ENCODE measurements at regions not wholly inside any gene's neighbourhood (a gene's known extent, or its start where the extent isn't known, plus 50 kb on each side); places are given as distances from the start of the nearest gene placed in this dataset.

- BruUV-seq (replicated peaks): no TSS peak
- no peaks in the 10 kb centered on the region for H3K79me2 ChIP-seq (ENCODE audit: low read depth)
- no peaks in the 10 kb centered on the region for H3K27me3 ChIP-seq (ENCODE audit: insufficient read depth, low read depth)
- no peaks in the 10 kb centered on the region for H3K9me2 ChIP-seq (ENCODE audit: insufficient read depth)
- no peaks in the 10 kb centered on the region for H3K36me3 ChIP-seq (ENCODE audit: low read depth)
- no peak for TF ChIP-seq EZH2 (IDR thresholded peaks at IDR 0.05; ENCODE audit: low read depth)
- TF ChIP-seq, protein P1, sequence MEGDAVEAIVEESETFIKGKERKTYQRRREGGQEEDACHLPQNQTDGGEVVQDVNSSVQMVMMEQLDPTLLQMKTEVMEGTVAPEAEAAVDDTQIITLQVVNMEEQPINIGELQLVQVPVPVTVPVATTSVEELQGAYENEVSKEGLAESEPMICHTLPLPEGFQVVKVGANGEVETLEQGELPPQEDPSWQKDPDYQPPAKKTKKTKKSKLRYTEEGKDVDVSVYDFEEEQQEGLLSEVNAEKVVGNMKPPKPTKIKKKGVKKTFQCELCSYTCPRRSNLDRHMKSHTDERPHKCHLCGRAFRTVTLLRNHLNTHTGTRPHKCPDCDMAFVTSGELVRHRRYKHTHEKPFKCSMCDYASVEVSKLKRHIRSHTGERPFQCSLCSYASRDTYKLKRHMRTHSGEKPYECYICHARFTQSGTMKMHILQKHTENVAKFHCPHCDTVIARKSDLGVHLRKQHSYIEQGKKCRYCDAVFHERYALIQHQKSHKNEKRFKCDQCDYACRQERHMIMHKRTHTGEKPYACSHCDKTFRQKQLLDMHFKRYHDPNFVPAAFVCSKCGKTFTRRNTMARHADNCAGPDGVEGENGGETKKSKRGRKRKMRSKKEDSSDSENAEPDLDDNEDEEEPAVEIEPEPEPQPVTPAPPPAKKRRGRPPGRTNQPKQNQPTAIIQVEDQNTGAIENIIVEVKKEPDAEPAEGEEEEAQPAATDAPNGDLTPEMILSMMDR (conservative IDR thresholded peaks at IDR 0.05): no peak
- H4K20me1 ChIP-seq (ENCODE audit: insufficient read depth): no peaks in the 10 kb centered on the region
- H3K27ac ChIP-seq: no peak overlapping the region
- H3K4me2 ChIP-seq: no peak overlapping the region
- DNase-seq: no peak
- no peaks in the 10 kb centered on the region for H3K9me3 ChIP-seq (ENCODE audit: insufficient read depth, low read depth)
- CTCF ChIA-PET: no interaction called here
- H2AFZ ChIP-seq: no peak overlapping the region
- POLR2A ChIA-PET (ENCODE audit: unreplicated experiment): no interaction called here
- H3F3A ChIP-seq (ENCODE audit: insufficient read depth, low read depth): no peaks in the 10 kb centered on the region
- intact Hi-C loops (cut with micrococcal nuclease; ENCODE audit: unreplicated experiment): no loop called here
- H3K4me1 ChIP-seq (replicated peaks; ENCODE audit: insufficient read depth): no peaks in the 10 kb centered on the region
- H3K4me3 ChIP-seq: no peak overlapping the region
These were observed 1075.7 kb upstream of the PABPC4L start for GRCh38 chr4:135277068-135277979.

DNA sequence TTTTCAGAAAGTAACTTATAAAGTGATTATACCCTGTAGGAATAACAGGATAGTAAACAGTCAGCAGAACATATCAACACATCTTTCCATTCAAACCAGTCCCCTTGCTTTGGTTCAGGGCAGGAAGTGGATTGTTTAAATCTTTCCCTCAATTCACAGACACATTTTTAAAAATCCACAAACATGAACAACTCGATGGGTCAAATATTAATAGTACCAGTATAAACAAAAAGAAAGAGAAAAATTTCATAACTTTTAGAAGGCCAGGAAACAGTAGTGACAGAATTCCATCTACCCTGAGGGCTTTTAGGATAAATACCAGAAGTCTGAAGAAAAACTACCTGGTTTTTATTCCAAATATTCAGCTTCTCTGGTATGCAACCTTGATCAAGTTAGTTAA, 1072.8 kb upstream of the PABPC4L start:
- no peak for TF ChIP-seq EZH2 (IDR thresholded peaks at IDR 0.05; ENCODE audit: low read depth)
- TF ChIP-seq, protein P1 (conservative IDR thresholded peaks at IDR 0.05): no peak
- Histone ChIP-seq H3K9me3 (ENCODE audit: insufficient read depth, low read depth) (no peaks in the 10 kb centered on the region), H3K4me2 (no peak overlapping the region), H3K27me3 (ENCODE audit: insufficient read depth, low read depth) (no peaks in the 10 kb centered on the region), H3K4me1 (replicated peaks; ENCODE audit: insufficient read depth) (no peaks in the 10 kb centered on the region), H3K36me3 (ENCODE audit: low read depth) (no peaks in the 10 kb centered on the region), H3K27ac (no peak overlapping the region), H3K9me2 (ENCODE audit: insufficient read depth) (no peaks in the 10 kb centered on the region), H4K20me1 (ENCODE audit: insufficient read depth) (no peaks in the 10 kb centered on the region), H3K4me3 (no peak overlapping the region), H3F3A (ENCODE audit: insufficient read depth, low read depth) (no peaks in the 10 kb centered on the region), H3K79me2 (ENCODE audit: low read depth) (no peaks in the 10 kb centered on the region), H2AFZ (no peak overlapping the region)
- CTCF ChIA-PET: no interaction called here
- no peak for DNase-seq
- no TSS peak for BruUV-seq (replicated peaks)
- POLR2A ChIA-PET (ENCODE audit: unreplicated experiment): no interaction called here
- intact Hi-C loops (cut with micrococcal nuclease; ENCODE audit: unreplicated experiment): no loop called here

GRCh38 chr4:135269125-135269890, 1067.7 kb upstream of the PABPC4L start:
- Histone ChIP-seq H3K79me2 (ENCODE audit: low read depth) (no peaks in the 10 kb centered on the region), H3K4me2 (no peak overlapping the region), H3K4me1 (replicated peaks; ENCODE audit: insufficient read depth) (no peaks in the 10 kb centered on the region), H2AFZ (no peak overlapping the region), H3K27ac (no peak overlapping the region), H3F3A (ENCODE audit: insufficient read depth, low read depth) (no peaks in the 10 kb centered on the region), H3K9me2 (ENCODE audit: insufficient read depth) (no peaks in the 10 kb centered on the region), H3K27me3 (ENCODE audit: insufficient read depth, low read depth) (no peaks in the 10 kb centered on the region), H4K20me1 (ENCODE audit: insufficient read depth) (no peaks in the 10 kb centered on the region), H3K4me3 (no peak overlapping the region), H3K9me3 (ENCODE audit: insufficient read depth, low read depth) (no peaks in the 10 kb centered on the region), H3K36me3 (ENCODE audit: low read depth) (no peaks in the 10 kb centered on the region)
- CTCF ChIA-PET: no interaction called here
- POLR2A ChIA-PET (ENCODE audit: unreplicated experiment): no interaction called here
- BruUV-seq (replicated peaks): no TSS peak
- intact Hi-C loops (cut with micrococcal nuclease; ENCODE audit: unreplicated experiment): no loop called here
- no peak for DNase-seq
- TF ChIP-seq, protein P1 (conservative IDR thresholded peaks at IDR 0.05): no peak
- TF ChIP-seq EZH2 (IDR thresholded peaks at IDR 0.05; ENCODE audit: low read depth): no peak
